Kidney (tissue), 13 donors: ENCODE measurements at regions not wholly inside any gene's neighbourhood (a gene's known extent, or its start where the extent isn't known, plus 50 kb on each side); places are given as distances from the start of the nearest gene placed in this dataset.
A peak's percentile ranks its signal among the peaks of the same experiment; 100 is the strongest.

Experiments used
- DNase-seq, 5 donors: peaks; one replicate each; pipeline ENCODE4 v3.0.0-alpha.2; 2013 to 2020
- FAIRE-seq: peaks from 2 replicates; lab custom pipeline; 2012; peaks lifted over from hg19 to GRCh38; lab: Jason Lieb, UNC
- H3K27ac ChIP-seq, 2 donors: one replicate each; pipeline ENCODE4 v1.7.0; 2013; ENCODE audit warnings: low read depth in 2 of 2, low read length in 2 of 2, inconsistent platforms in 1 of 2
- H3K27me3 ChIP-seq: one replicate; pipeline ENCODE4 v1.7.1; 2013; ENCODE audit warnings: low read length, inconsistent platforms; ENCODE audit not compliant: control insufficient read depth, insufficient read depth
- H3K36me3 ChIP-seq, 3 donors: one replicate each; pipeline versions ENCODE4 v1.7.0 to v1.7.1; 2013; ENCODE audit warnings: low read length in 3 of 3, control low read depth in 1 of 3, inconsistent platforms in 1 of 3; ENCODE audit not compliant: insufficient read depth in 3 of 3, control insufficient read depth in 2 of 3
- H3K4me1 ChIP-seq, 3 donors: one replicate each; pipeline versions ENCODE4 v1.7.0 to v1.7.1; 2013; ENCODE audit warnings: low read length in 3 of 3, inconsistent platforms in 1 of 3, low read depth in 1 of 3; ENCODE audit not compliant: control insufficient read depth in 2 of 3, insufficient read depth in 2 of 3
- H3K4me3 ChIP-seq, 3 donors: one replicate each; pipeline versions ENCODE4 v1.7.0 to v1.8.1; 2013; ENCODE audit warnings: low read length in 3 of 3, control low read depth in 1 of 3, inconsistent platforms in 1 of 3
- H3K9ac ChIP-seq, 3 donors: one replicate each; pipeline versions ENCODE4 v1.7.0 to v1.7.1; 2013; ENCODE audit warnings: low read length in 3 of 3, control low read depth in 1 of 3, inconsistent platforms in 1 of 3
- H3K9me3 ChIP-seq, 3 donors: one replicate each; pipeline versions ENCODE4 v1.7.0 to v1.7.1; 2013; ENCODE audit warnings: low read length in 3 of 3, control low read depth in 1 of 3, inconsistent platforms in 1 of 3; ENCODE audit not compliant: control insufficient read depth in 2 of 3, insufficient read depth in 1 of 3
- CTCF ChIP-seq: IDR thresholded peaks from 3 replicates; pipeline ENCODE4 v1.5.1; 2012; ENCODE audit warnings: mild to moderate bottlenecking, moderate library complexity, borderline replicate concordance; ENCODE audit not compliant: insufficient read depth; ENCODE audit errors: extremely low read depth
- intact Hi-C: fragments of 100-400 bp; cut with DNase I; formaldehyde crosslinking; loops from one replicate; pipeline ENCODE4 v1.11.1; 2022
- donor health status: control.
- donor health status: control.
- donor health status: control.
- donor health status: control.
- donor health status: control.
- donor health status: DM: yes; HTN: yes; CAD: no.
- donor health status: Normal renal cell carcinoma (clear cell type).

DNA sequence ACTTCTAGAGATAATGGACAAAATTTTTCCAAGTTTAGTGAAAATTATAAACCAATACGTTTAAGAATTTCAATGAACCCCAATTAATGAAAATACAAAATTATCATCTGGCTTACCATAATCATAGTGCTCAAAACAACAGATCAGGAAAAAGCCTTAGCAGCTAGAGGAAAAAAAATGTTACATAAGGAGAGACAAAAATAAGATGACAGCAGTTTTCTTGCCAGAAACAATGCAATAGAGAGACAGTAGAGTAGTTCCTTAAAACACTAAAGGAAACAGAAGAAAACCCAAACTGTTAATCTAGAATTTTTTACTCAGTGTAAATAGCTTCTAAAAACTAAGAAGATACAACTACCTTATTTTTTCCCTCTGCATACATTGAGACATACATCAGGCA lies 341.7 kb upstream of the CHORDC1 start:
- Histone ChIP-seq H3K9me3 (no peaks in the 10 kb centered on the region), H3K27ac (no peak overlapping the region), H3K4me1 (no peaks in the 10 kb centered on the region), H3K27me3 (no peaks in the 10 kb centered on the region), H3K4me3 (no peak overlapping the region), H3K9ac (no peak overlapping the region), H3K36me3 (no peaks in the 10 kb centered on the region)
- intact Hi-C loops, result no loop called here
- FAIRE-seq (no peak), DNase-seq (no peak)
- no peak for TF ChIP-seq CTCF

GRCh38 chr11:90558328-90558865 lies 335.5 kb upstream of the CHORDC1 start:
- Histone ChIP-seq H3K4me1 (no peaks in the 10 kb centered on the region), H3K27me3 (no peaks in the 10 kb centered on the region), H3K9ac (no peak overlapping the region), H3K36me3 (no peaks in the 10 kb centered on the region), H3K9me3 (no peaks in the 10 kb centered on the region), H3K4me3 (no peak overlapping the region), H3K27ac (no peak overlapping the region)
- no peak for FAIRE-seq
- TF ChIP-seq CTCF, result no peak
- intact Hi-C loops, result no loop called here
- peak in 1 of 5 donors; percentile 39 for DNase-seq

GRCh38 chr11:90556606-90557005 lies 333.8 kb upstream of the CHORDC1 start:
- Histone ChIP-seq H3K4me1 (no peaks in the 10 kb centered on the region), H3K4me3 (no peak overlapping the region), H3K27me3 (no peaks in the 10 kb centered on the region), H3K27ac (no peak overlapping the region), H3K9ac (no peak overlapping the region), H3K9me3 (no peaks in the 10 kb centered on the region), H3K36me3 (no peaks in the 10 kb centered on the region)
- intact Hi-C loops, result no loop called here
- DNase-seq, result no peak
- no peak for FAIRE-seq
- no peak for TF ChIP-seq CTCF

DNA sequence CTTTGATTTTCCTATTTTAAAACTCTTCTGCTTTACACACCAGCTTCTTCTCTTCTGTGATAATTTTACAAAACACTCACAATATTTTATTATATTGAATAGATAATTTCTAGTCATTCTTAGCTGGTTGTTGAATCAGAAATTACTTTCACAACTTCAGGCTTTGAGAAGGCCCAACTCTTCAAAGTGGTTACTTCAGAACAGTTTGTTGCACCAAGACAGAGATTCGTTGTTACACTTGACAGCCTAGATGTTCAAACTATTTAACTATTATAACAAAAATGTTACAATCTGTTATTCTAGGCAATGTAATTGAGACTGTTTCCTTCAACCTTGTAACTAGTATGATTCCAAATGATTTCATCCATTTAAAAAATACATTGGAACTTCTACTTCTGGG lies 333.2 kb upstream of the CHORDC1 start:
- no peaks in the 10 kb centered on the region for H3K27me3 ChIP-seq
- no peak overlapping the region for H3K4me3 ChIP-seq
- no peak for DNase-seq
- H3K9ac ChIP-seq, result no peak overlapping the region
- H3K36me3 ChIP-seq, result no peaks in the 10 kb centered on the region
- intact Hi-C loops, result no loop called here
- H3K9me3 ChIP-seq, result no peaks in the 10 kb centered on the region
- no peaks in the 10 kb centered on the region for H3K4me1 ChIP-seq
- no peak overlapping the region for H3K27ac ChIP-seq
- TF ChIP-seq CTCF, result no peak
- FAIRE-seq, result no peak
